ENCODE measurements at regions not wholly inside any gene's neighbourhood (a gene's known extent, or its start where the extent isn't known, plus 50 kb on each side); places are given as distances from the start of the nearest gene placed in this dataset.

- H4K20me1 ChIP-seq (ENCODE audit: insufficient read depth) = no peaks in the 10 kb centered on the region
- H3K36me3 ChIP-seq (ENCODE audit: control insufficient read depth in 1 of 2, insufficient read depth in 2 of 2, low read length in 2 of 2) = no peaks in the 10 kb centered on the region
- H3K27ac ChIP-seq (ENCODE audit: low read depth, low read length) = no peak overlapping the region
- CTCF ChIA-PET = no interaction called here
- TF ChIP-seq TCF7L2 (IDR thresholded peaks at IDR 0.05; ENCODE audit: borderline replicate concordance, extremely low read depth, insufficient read depth, insufficient read length) (no peak), RAD21 (IDR thresholded peaks at IDR 0.05; ENCODE audit: low read depth) (no peak), POLR2A (IDR thresholded peaks at IDR 0.05; ENCODE audit: borderline replicate concordance, extremely low read depth, insufficient read depth, insufficient read length) (no peak), ZFX (IDR thresholded peaks at IDR 0.05) (no peak), FOSL1 (IDR thresholded peaks at IDR 0.05; ENCODE audit: low read depth) (no peak), ZBTB33 (IDR thresholded peaks at IDR 0.05; ENCODE audit: extremely low read depth, insufficient replicate concordance, low read length) (no peak), JUND (IDR thresholded peaks at IDR 0.05) (no peak)
- no peak overlapping the region for H3K9ac ChIP-seq (ENCODE audit: low read length)
- RAD21 ChIA-PET (ENCODE audit: low non-redundant PET in 1 of 2, low total read pairs in 2 of 2, uncharacterized antibody in 2 of 2, unreplicated experiment in 2 of 2) = no interaction called here
- H3K27me3 ChIP-seq (ENCODE audit: insufficient read depth, low read length) = no peaks in the 10 kb centered on the region
- POLR2A ChIA-PET = no interaction called here
- no peaks in the 10 kb centered on the region for H3K9me2 ChIP-seq (ENCODE audit: insufficient read depth)
- intact Hi-C loops (cut with micrococcal nuclease) = no loop called here
- no TSS peak for BruUV-seq (replicated peaks)
- H3K4me3 ChIP-seq (replicated peaks in 1 of 2; ENCODE audit: low read depth in 1 of 2, low read length in 2 of 2) = no peak overlapping the region
- H2AFZ ChIP-seq (ENCODE audit: low read depth, low read length, poor library complexity, severe bottlenecking) = no peak overlapping the region
- no peaks in the 10 kb centered on the region for H3K9me3 ChIP-seq (ENCODE audit: control insufficient read depth in 1 of 2, insufficient read depth in 1 of 2, low read depth in 1 of 2, low read length in 2 of 2)
- no peaks in the 10 kb centered on the region for H3K79me2 ChIP-seq (ENCODE audit: insufficient read depth, low read length)
- no peak for DNase-seq (ENCODE audit: low read depth, low spot score)
- no peaks in the 10 kb centered on the region for H3K4me1 ChIP-seq (ENCODE audit: control insufficient read depth in 1 of 2, insufficient read depth in 2 of 2, low read length in 2 of 2)
- ATAC-seq = no peak
- no peak overlapping the region for H3K4me2 ChIP-seq (ENCODE audit: low read length)
Observed at GRCh38 chr20:56698297-56698696, 69.2 kb downstream of the TFAP2C start.

DNA sequence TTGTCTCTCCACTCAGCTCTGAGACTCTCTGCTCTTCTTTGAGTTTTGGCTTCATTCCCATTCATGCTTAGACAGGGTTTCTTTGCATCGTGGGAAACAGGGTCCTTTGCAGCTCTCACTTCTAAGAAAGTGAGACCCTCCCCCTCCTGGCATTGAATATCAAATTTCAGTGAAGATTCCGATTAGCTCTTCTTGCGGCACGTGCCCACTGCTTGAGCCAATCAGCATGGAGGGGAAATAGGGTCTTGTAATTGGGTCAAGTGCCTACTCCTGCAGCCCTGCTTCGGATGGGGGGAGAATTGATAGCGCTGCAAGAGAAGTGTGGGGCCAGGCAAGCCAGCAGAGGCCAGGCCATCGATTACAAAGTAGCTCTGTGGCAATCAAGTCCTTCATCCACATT lies 69.6 kb downstream of the TFAP2C start:
- H3K9me2 ChIP-seq (ENCODE audit: insufficient read depth) = no peaks in the 10 kb centered on the region
- no peaks in the 10 kb centered on the region for H3K4me1 ChIP-seq (ENCODE audit: control insufficient read depth in 1 of 2, insufficient read depth in 2 of 2, low read length in 2 of 2)
- H2AFZ ChIP-seq (ENCODE audit: low read depth, low read length, poor library complexity, severe bottlenecking) = no peak overlapping the region
- H3K9me3 ChIP-seq (ENCODE audit: control insufficient read depth in 1 of 2, insufficient read depth in 1 of 2, low read depth in 1 of 2, low read length in 2 of 2) = no peaks in the 10 kb centered on the region
- ChIA-PET RAD21 (ENCODE audit: low non-redundant PET in 1 of 2, low total read pairs in 2 of 2, uncharacterized antibody in 2 of 2, unreplicated experiment in 2 of 2) (no interaction called here), POLR2A (no interaction called here), CTCF (no interaction called here)
- H4K20me1 ChIP-seq (ENCODE audit: insufficient read depth) = no peaks in the 10 kb centered on the region
- no peaks in the 10 kb centered on the region for H3K36me3 ChIP-seq (ENCODE audit: control insufficient read depth in 1 of 2, insufficient read depth in 2 of 2, low read length in 2 of 2)
- no peak overlapping the region for H3K27ac ChIP-seq (ENCODE audit: low read depth, low read length)
- no TSS peak for BruUV-seq (replicated peaks)
- ATAC-seq (no peak), DNase-seq (ENCODE audit: low read depth, low spot score) (no peak)
- TF ChIP-seq ZNF274 (IDR thresholded peaks at IDR 0.05; ENCODE audit: low read depth, low read length) (no peak), CEBPB (IDR thresholded peaks at IDR 0.05; ENCODE audit: low read depth) (no peak), TCF7L2 (IDR thresholded peaks at IDR 0.05; ENCODE audit: borderline replicate concordance, extremely low read depth, insufficient read depth, insufficient read length) (no peak), POLR2A (IDR thresholded peaks at IDR 0.05; ENCODE audit: borderline replicate concordance, extremely low read depth, insufficient read depth, insufficient read length) (no peak), EGR1 (IDR thresholded peaks at IDR 0.05; ENCODE audit: low read depth) (no peak), SP1 (IDR thresholded peaks at IDR 0.05; ENCODE audit: low read depth) (no peak), ELF1 (IDR thresholded peaks at IDR 0.05; ENCODE audit: borderline replicate concordance, low read depth) (no peak)
- TF ChIP-seq, protein P1, sequence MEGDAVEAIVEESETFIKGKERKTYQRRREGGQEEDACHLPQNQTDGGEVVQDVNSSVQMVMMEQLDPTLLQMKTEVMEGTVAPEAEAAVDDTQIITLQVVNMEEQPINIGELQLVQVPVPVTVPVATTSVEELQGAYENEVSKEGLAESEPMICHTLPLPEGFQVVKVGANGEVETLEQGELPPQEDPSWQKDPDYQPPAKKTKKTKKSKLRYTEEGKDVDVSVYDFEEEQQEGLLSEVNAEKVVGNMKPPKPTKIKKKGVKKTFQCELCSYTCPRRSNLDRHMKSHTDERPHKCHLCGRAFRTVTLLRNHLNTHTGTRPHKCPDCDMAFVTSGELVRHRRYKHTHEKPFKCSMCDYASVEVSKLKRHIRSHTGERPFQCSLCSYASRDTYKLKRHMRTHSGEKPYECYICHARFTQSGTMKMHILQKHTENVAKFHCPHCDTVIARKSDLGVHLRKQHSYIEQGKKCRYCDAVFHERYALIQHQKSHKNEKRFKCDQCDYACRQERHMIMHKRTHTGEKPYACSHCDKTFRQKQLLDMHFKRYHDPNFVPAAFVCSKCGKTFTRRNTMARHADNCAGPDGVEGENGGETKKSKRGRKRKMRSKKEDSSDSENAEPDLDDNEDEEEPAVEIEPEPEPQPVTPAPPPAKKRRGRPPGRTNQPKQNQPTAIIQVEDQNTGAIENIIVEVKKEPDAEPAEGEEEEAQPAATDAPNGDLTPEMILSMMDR (IDR thresholded peaks at IDR 0.05 in 2 of 3, conservative IDR thresholded peaks at IDR 0.05 in 1 of 3; ENCODE audit: borderline replicate concordance in 1 of 3, insufficient read depth in 1 of 3, low read depth in 2 of 3, low read length in 2 of 3) = no peak
- TF ChIP-seq, protein P2, sequence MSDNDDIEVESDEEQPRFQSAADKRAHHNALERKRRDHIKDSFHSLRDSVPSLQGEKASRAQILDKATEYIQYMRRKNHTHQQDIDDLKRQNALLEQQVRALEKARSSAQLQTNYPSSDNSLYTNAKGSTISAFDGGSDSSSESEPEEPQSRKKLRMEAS (IDR thresholded peaks at IDR 0.05) = no peak
- no peaks in the 10 kb centered on the region for H3K27me3 ChIP-seq (ENCODE audit: insufficient read depth, low read length)
- intact Hi-C loops (cut with micrococcal nuclease) = no loop called here
- no peak overlapping the region for H3K4me3 ChIP-seq (replicated peaks in 1 of 2; ENCODE audit: low read depth in 1 of 2, low read length in 2 of 2)
- no peak overlapping the region for H3K4me2 ChIP-seq (ENCODE audit: low read length)
- H3K9ac ChIP-seq (ENCODE audit: low read length) = no peak overlapping the region
- no peaks in the 10 kb centered on the region for H3K79me2 ChIP-seq (ENCODE audit: insufficient read depth, low read length)
